GM21423 (cell line): ENCODE measurements at regions not wholly inside any gene's neighbourhood (a gene's known extent, or its start where the extent isn't known, plus 50 kb on each side); places are given as distances from the start of the nearest gene placed in this dataset.
"Not testable (repeated sequence)": the region's sequence is repeated elsewhere in the genome, so short reads cannot be mapped to it uniquely, and the experiment has no call there.

ENCODE experiments used
- ATAC-seq: cut with Tn5 transposase; IDR thresholded peaks from one replicate; pipeline ENCODE4 v1.9.1; 2021; ENCODE audit warnings: mild to moderate bottlenecking, moderate library complexity; ENCODE audit not compliant: unreplicated experiment

GRCh38 chr6:21333715-21334114 is 259.8 kb upstream of the SOX4 start:
- ATAC-seq, result no peak

DNA sequence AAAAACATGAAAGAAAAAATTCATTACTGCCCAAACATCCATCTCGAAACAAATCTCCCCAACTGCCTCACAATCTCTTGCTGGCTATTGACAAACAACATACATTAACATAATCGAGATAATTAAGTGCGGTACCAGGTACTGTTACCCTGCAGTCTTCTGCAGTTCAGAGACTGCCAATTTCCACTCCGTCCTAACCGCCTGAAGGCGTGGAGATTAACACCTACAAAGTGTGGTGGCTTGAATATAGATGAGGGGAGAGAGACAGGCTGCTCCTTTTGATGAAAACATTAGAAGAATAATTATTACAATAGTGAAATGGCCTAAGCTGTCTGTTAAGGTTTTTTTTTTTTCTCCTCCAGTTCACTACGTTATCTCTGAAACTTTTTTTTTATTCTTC is 258.9 kb upstream of the SOX4 start:
- ATAC-seq, result no peak

- ATAC-seq, result no peak
These were observed 258.0 kb upstream of the SOX4 start for GRCh38 chr6:21335591-21335990.

DNA sequence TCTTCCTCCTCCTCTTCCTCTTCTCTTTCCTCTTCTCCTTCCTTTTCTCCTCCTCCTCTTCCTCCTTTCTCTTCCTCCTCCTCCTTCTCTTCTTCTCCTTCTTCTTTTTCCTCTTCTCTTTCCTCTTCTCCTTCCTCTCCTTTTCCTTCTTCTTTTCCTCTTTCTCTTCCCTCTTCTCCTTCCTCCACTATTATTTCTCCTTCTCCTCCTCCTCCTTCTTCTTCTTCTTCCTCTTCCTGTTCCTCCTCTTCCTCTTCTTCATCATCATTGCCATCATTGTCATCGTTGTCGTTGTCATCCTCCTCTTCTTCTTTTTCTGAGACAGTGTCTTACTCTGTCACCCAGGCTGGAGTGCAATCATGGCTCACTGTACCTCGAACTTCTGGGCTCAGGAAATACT is 256.3 kb upstream of the SOX4 start:
- no peak for ATAC-seq

- ATAC-seq, result no peak
These were observed 253.0 kb upstream of the SOX4 start for GRCh38 chr6:21340573-21340972.

- no peak for ATAC-seq
These were observed 251.6 kb upstream of the SOX4 start for GRCh38 chr6:21341910-21342309.

- ATAC-seq, result no peak
These were observed 251.1 kb upstream of the SOX4 start for GRCh38 chr6:21342501-21342900.

DNA sequence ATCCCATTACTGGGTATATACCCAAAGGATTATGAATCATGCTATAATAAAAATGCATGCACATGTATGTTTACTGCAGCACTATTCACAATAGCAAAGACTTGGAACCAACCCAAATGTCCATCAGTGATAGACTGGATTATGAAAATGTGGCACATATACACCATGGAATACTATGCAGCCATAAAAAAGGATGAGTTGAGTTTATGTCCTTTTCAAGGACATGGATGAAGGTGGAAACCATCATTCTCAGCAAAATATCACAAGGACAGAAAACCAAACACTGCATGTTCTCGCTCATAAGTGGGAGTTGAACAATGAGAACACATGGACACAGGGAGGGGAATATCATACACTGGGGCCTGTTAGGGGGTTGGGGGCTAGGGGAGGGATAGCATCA is 247.8 kb upstream of the SOX4 start:
- not testable (repeated sequence) for ATAC-seq

GRCh38 chr6:21348146-21348503 is 245.4 kb upstream of the SOX4 start:
- no peak for ATAC-seq

DNA sequence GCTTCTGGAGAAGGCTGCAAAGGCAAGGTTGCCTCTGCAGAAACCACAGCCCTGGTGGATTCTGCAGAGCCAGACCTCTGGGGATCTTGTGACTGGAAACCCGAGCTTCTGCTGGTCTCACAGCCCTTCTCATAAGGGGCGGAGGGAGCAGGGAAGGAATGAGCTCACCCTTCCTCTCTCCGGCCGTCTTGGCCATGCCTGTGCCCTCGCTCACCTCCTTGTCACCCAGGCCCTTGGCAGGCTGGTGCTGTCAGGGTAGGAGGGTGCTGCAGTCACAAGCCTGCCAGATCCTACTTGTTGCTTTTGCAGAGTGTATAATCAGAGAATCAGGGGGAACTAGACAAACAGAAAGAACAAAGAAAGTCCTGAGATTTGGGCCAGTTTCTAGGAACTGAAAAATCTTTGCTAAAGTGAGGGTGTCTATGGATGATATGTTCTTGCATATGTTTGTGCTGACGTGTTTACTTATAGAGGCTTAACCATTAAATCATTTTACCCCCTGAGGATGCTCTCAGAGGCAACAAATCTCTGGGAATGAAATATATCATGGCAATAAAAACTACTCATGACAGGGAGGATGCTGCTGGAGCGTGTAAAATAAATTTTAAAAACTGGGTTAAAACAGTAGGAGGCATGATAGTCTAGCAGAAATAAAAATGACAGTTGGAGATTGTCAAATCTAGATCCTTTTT is 244.9 kb upstream of the SOX4 start:
- no peak for ATAC-seq

DNA sequence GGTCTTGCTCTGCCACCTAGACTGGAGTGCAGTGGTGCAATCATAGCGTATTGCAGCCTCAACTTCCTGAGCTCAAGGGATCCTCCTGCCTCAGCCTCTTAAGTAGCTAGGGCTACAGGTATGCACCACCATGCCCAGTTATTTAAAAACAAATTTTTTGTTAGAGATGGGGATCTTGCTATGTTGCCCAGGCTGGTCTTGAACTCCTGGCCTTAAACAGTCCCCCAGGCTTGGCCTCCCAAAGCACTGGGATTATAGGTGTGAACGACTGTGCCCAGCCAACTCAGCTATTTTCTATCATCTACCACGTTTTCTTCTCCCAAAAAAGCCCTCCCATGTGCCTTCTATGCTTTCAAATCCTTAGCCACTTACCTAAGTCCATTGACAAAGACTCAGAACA is 243.7 kb upstream of the SOX4 start:
- ATAC-seq, result no peak

DNA sequence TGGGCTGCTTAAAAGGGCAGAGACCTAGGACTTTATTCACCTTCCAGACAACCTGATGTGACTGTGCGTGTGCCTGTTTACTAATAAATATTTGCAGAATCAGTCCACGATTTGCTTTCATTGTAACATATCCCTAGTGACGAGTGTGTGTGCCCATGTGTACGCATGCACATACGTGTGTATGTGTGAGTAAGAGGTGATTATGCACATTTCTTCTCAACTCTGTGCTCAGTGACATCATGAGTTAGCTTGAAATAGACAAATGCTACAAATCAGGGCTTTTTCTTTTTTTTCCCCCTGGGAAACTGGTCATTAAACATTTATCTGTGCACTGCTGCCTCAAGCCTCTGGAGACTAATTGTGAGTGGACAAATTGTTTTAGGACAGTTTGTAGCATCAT is 242.6 kb upstream of the SOX4 start:
- no peak for ATAC-seq

GRCh38 chr6:21352131-21352530 is 241.4 kb upstream of the SOX4 start:
- ATAC-seq, result no peak

DNA sequence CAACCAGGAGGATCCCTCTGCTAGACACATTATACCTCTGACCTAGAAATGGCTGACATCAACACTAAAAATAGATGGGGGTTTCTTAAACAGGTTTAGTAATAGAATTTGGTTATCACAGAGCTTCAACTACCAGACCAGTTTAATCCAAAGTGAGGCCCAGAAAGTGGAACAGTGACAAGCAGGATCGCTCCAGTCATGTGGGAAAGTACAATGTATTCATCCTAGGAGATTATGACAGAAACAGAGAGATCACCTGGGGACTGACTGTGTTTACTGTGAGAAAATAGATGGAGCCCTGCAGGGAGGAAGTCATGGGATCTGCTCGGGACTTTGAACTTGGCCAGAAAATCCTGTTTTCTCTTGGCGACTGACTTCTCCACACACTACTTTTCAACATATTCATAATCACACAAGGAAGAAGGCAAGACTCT is 238.7 kb upstream of the SOX4 start:
- ATAC-seq, result no peak

GRCh38 chr6:21355638-21356037 is 237.9 kb upstream of the SOX4 start:
- no peak for ATAC-seq

DNA sequence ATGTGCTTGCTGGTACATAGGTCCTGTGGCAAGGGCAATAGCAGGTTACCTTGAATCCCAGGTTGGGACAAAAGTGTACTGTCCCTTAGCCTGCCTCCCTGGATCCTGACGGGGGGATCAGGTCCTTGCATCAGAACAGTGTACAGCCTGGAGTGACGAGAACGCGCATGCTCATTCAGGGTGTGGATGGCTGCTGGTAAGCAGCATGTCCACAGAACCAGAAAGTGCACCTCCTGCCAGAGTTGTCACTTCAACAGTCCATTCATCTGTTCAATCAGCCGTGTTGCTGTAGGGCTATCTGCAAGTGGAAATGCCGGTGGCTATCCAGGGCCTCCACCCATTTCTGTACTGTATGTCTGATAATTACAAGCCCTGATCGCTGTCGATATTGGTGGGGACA is 236.3 kb upstream of the SOX4 start:
- ATAC-seq, result no peak

- ATAC-seq, result no peak
These were observed 233.6 kb upstream of the SOX4 start for GRCh38 chr6:21359926-21360325.

GRCh38 chr6:21360336-21360735 is 233.2 kb upstream of the SOX4 start:
- ATAC-seq, result no peak

DNA sequence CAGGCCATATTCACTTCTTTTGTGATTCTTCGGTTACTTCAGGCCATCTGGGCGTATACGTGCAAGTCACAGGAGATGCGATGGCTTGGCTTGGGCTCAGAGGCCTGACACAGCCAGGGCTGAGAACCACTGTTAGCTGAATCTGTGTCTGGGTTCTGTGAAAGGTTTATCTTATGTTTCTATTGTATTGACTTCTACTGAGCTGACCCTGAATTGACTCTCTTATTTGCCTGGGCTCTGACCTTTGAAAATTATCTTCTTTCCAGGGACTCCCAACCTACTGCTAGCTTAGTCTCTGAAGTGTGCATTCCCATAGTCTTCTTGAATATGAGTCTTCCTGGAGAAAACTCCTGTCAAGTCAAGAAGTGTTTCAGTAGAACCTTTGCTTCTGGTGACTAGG is 226.4 kb upstream of the SOX4 start:
- no peak for ATAC-seq

- no peak for ATAC-seq
These were observed 225.8 kb upstream of the SOX4 start for GRCh38 chr6:21367649-21368154.

DNA sequence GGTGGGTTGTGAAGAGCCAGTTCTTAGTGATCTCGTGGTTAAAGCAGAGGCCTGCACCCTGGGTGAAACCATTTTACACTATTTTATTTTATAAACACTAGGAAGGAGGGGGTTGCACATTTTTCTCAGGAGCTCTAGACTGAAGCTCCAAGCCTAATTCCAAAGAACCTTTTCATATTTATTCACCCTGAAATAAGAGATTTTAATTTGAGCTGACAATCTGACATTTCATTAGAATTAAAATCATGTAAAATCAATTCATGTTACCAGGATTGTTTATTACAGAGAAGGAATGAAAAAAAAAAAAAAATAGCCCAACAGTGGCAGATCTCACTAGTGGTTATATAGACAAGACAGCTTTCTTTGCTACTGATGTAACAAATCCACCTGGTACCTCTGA is 222.5 kb upstream of the SOX4 start:
- no peak for ATAC-seq

- ATAC-seq, result no peak
These were observed 221.8 kb upstream of the SOX4 start for GRCh38 chr6:21371676-21372171.
